RPMI8226 (cell line): ENCODE measurements at regions not wholly inside any gene's neighbourhood (a gene's known extent, or its start where the extent isn't known, plus 50 kb on each side); places are given as distances from the start of the nearest gene placed in this dataset.
"Not testable (repeated sequence)": the region's sequence is repeated elsewhere in the genome, so short reads cannot be mapped to it uniquely, and the experiment has no call there.

Source experiments
- DNase-seq: peaks from one replicate; pipeline ENCODE4 v3.0.0-alpha.2; 2015

- DNase-seq = no peak
Observed at GRCh38 chr12:131497966-131498365, 212.9 kb upstream of the SFSWAP start.

- DNase-seq = no peak
Observed at GRCh38 chr12:131499160-131499863, 211.6 kb upstream of the SFSWAP start.

GRCh38 chr12:131499864-131500190 lies 211.1 kb upstream of the SFSWAP start:
- no peak for DNase-seq

GRCh38 chr12:131500564-131500963 lies 210.3 kb upstream of the SFSWAP start:
- no peak for DNase-seq

- DNase-seq = no peak
Observed at GRCh38 chr12:131505561-131505960, 205.3 kb upstream of the SFSWAP start.

GRCh38 chr12:131506426-131506825 lies 204.5 kb upstream of the SFSWAP start:
- DNase-seq = no peak

GRCh38 chr12:131507094-131507493 lies 203.8 kb upstream of the SFSWAP start:
- DNase-seq = no peak

- no peak for DNase-seq
Observed at GRCh38 chr12:131507881-131508280, 203.0 kb upstream of the SFSWAP start.

- no peak for DNase-seq
Observed at GRCh38 chr12:131509701-131510100, 201.2 kb upstream of the SFSWAP start.

GRCh38 chr12:131510431-131510830 lies 200.5 kb upstream of the SFSWAP start:
- no peak for DNase-seq

GRCh38 chr12:131511391-131511802 lies 199.5 kb upstream of the SFSWAP start:
- peak; percentile 42 for DNase-seq

- no peak for DNase-seq
Observed at GRCh38 chr12:131511803-131512561, 198.9 kb upstream of the SFSWAP start.

GRCh38 chr12:131513606-131514005 lies 197.3 kb upstream of the SFSWAP start:
- DNase-seq = no peak

- DNase-seq = not testable (repeated sequence)
Observed at GRCh38 chr12:131520553-131520952, 190.3 kb upstream of the SFSWAP start.

- DNase-seq = no peak
Observed at GRCh38 chr12:131521326-131521725, 189.6 kb upstream of the SFSWAP start.

- DNase-seq = no peak
Observed at GRCh38 chr12:131525795-131526508, 184.9 kb upstream of the SFSWAP start.

GRCh38 chr12:131527092-131527491 lies 183.8 kb upstream of the SFSWAP start:
- DNase-seq = no peak

- no peak for DNase-seq
Observed at GRCh38 chr12:131527736-131528135, 183.2 kb upstream of the SFSWAP start.

- DNase-seq = no peak
Observed at GRCh38 chr12:131528144-131528543, 182.7 kb upstream of the SFSWAP start.

GRCh38 chr12:131528667-131529066 lies 182.2 kb upstream of the SFSWAP start:
- no peak for DNase-seq

- DNase-seq = no peak
Observed at GRCh38 chr12:131529196-131530040, 181.5 kb upstream of the SFSWAP start.

- DNase-seq = no peak
Observed at GRCh38 chr12:131530041-131530332, 180.9 kb upstream of the SFSWAP start.

GRCh38 chr12:131530422-131530821 lies 180.5 kb upstream of the SFSWAP start:
- DNase-seq = peak; percentile 10
